AG04449 (cell line): ENCODE measurements at regions not wholly inside any gene's neighbourhood (a gene's known extent, or its start where the extent isn't known, plus 50 kb on each side); places are given as distances from the start of the nearest gene placed in this dataset.

Experiments
- CTCF ChIA-PET: fragments of 350-600 bp; formaldehyde crosslinking; extraction: SDS; loops from one replicate; lab custom pipeline; 2021; ENCODE audit warnings: antibody characterized with exemption; lab: Yijun Ruan, JAX
- POLR2A ChIA-PET: fragments of 400-600, 350-600 bp; formaldehyde crosslinking; extraction: SDS; loops from one replicate; lab custom pipeline; 2020; ENCODE audit warnings: antibody characterized with exemption, inconsistent platforms; lab: Yijun Ruan, JAX
- DNase-seq: peaks from one replicate; pipeline ENCODE4 v3.0.0-alpha.2; 2010; ENCODE audit warnings: low read depth, low spot score
- H3K4me3 ChIP-seq: 2 replicates; pipeline ENCODE4 v1.5.1; 2011; ENCODE audit warnings: low read depth, mild to moderate bottlenecking, control low read depth, low read length
- CTCF ChIP-seq: IDR thresholded peaks from one replicate; pipeline ENCODE4 v1.5.1; 2011; ENCODE audit warnings: mild to moderate bottlenecking, moderate library complexity, low read length, control low read depth, inconsistent platforms; ENCODE audit not compliant: insufficient read depth; ENCODE audit errors: missing control alignments

DNA sequence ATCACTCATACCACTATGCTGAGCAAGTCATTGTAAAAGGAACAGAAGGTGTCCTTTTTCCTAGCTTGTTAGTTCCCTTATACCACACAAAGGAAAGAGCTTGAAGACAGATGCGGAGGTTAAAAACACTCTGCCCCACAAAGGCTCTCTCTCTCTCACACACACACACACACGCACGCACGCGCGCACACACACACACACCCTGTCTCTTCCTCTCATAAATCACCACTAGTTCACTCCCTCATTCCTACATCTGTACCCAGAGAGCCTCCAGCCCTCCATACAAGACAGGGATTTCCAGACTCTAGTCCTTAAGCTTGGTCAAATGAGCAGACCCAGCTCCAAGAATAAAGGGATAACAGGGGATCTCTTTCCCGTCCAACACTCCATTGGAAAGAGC is 120.1 kb upstream of the THBS1 start:
- H3K4me3 ChIP-seq = no peak overlapping the region
- POLR2A ChIA-PET = no interaction called here
- no peak for DNase-seq
- TF ChIP-seq CTCF = no peak
- CTCF ChIA-PET = interaction anchor here (1.2 kb wide), 1 partner anchor 12 kb away, joined by 4 read pairs; no protein-coding TSS in a partner anchor

DNA sequence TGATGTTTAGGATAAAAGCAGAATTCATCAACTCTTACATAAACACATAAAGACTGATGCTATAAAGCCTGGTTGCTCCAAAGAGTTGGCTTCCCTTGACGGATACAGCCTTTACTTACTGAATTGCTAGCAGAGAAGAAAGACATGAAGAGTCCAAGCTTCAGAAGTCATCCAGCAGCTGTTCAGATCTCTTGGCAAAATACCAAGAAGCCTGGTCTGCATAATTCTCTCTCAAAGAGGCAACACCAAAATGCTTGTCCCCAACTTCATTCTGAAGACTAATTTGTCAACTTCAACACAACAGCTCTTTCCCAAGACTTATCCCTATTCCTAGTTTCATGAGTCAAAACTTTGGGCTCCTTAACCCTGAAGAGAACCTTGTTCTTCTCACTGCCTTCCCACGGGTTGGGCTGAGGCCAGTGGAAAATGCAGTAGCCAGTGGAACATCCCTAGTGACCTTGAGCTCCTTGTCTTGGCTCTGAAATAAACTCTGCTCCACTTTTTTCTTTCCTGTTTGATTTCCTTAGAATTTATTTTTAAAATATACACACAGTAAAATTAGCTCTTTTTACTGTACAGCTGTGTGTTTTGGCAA is 119.2 kb upstream of the THBS1 start:
- H3K4me3 ChIP-seq = no peak overlapping the region
- POLR2A ChIA-PET = no interaction called here
- CTCF ChIA-PET = interaction anchor here (1.2 kb wide), 1 partner anchor 11 kb away, joined by 4 read pairs; no protein-coding TSS in a partner anchor
- no peak for DNase-seq
- TF ChIP-seq CTCF = no peak

GRCh38 chr15:39462691-39463090 is 118.2 kb upstream of the THBS1 start:
- POLR2A ChIA-PET = interaction anchor here (1.0 to 1.1 kb wide), 3 partner anchors 99 to 120 kb away, joined by 4 to 5 read pairs (median 4); partner anchors contain the start of gene THBS1
- no peak for TF ChIP-seq CTCF
- CTCF ChIA-PET = interaction anchor here (0.7 kb wide), 1 partner anchor 9 kb away, joined by 3 read pairs; no protein-coding TSS in a partner anchor

DNA sequence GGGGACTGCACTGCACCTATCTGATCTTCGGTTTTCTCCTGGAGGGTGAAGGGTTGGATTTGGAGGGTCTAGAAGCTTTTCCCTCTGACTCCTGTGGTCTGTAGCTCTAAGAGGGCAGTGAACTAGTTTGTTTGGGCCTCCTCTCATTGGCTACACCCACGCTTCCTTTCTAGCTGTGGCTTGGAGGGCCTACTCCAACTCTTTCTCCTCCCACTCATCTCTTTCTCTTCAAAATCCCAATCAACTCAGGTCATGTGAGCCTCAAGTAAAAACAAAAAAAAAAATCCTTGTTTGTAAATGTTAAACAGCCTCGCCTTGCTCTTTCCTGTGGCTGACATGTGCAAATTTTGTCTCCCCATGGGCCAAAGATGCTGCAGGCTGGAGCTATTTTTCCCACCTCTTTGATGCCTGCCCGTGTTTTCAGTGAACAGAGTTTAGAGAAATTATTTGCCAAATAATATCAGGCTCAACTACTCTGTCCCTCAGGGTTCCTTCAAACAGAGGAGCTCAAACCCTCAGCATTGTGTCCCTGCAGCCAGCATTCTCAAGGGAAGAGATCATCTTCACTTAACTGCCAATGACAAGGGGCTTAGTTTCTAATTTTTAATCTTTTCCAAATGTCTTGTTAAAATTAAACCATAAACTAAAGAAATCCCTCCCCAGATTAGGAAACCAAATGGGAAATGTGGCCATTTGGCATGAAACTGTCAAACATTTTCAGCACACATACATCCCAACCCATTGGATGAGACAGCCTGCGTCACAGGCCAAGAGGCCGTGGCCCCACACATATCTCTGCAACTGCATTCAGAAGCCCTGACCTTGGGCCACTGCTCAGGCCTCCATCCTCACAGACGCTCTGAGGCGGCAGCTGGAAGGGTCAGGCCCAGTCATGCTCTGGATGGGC is 114.8 kb upstream of the THBS1 start:
- CTCF ChIA-PET = interaction anchor here (0.8 to 1.3 kb wide), 2 partner anchors 10 kb away, joined by 3 read pairs; no protein-coding TSS in a partner anchor
- POLR2A ChIA-PET = no interaction called here
- no peak for TF ChIP-seq CTCF
- no peak overlapping the region for H3K4me3 ChIP-seq
- DNase-seq = no peak

More at GRCh38 chr15:39462691-39463090, 118.2 kb upstream of the THBS1 start:
- DNase-seq = no peak
- H3K4me3 ChIP-seq = no peak overlapping the region

- ChIA-PET CTCF (no interaction called here), POLR2A (no interaction called here)
- H3K4me3 ChIP-seq = no peak overlapping the region
- TF ChIP-seq CTCF = no peak
- DNase-seq = no peak
Measured at GRCh38 chr15:39466750-39467105, 114.2 kb upstream of the THBS1 start.

- POLR2A ChIA-PET = no interaction called here
- no peak for DNase-seq
Measured at GRCh38 chr15:39468331-39468730, 112.5 kb upstream of the THBS1 start.

More at GRCh38 chr15:39468331-39468730, 112.5 kb upstream of the THBS1 start:
- CTCF ChIA-PET = interaction anchor here (1.0 kb wide), 1 partner anchor 26 kb away, joined by 3 read pairs; no protein-coding TSS in a partner anchor
- H3K4me3 ChIP-seq = no peak overlapping the region
- no peak for TF ChIP-seq CTCF
